HG03558 (cell line): ENCODE measurements at regions not wholly inside any gene's neighbourhood (a gene's known extent, or its start where the extent isn't known, plus 50 kb on each side); places are given as distances from the start of the nearest gene placed in this dataset.
"Not testable (repeated sequence)": the region's sequence is repeated elsewhere in the genome, so short reads cannot be mapped to it uniquely, and the experiment has no call there.

Source experiments
- ATAC-seq: cut with Tn5 transposase; IDR thresholded peaks from one replicate; pipeline ENCODE4 v1.9.1; 2021; ENCODE audit warnings: moderate number of reproducible peaks; ENCODE audit not compliant: unreplicated experiment; ENCODE audit errors: extremely low read depth

DNA sequence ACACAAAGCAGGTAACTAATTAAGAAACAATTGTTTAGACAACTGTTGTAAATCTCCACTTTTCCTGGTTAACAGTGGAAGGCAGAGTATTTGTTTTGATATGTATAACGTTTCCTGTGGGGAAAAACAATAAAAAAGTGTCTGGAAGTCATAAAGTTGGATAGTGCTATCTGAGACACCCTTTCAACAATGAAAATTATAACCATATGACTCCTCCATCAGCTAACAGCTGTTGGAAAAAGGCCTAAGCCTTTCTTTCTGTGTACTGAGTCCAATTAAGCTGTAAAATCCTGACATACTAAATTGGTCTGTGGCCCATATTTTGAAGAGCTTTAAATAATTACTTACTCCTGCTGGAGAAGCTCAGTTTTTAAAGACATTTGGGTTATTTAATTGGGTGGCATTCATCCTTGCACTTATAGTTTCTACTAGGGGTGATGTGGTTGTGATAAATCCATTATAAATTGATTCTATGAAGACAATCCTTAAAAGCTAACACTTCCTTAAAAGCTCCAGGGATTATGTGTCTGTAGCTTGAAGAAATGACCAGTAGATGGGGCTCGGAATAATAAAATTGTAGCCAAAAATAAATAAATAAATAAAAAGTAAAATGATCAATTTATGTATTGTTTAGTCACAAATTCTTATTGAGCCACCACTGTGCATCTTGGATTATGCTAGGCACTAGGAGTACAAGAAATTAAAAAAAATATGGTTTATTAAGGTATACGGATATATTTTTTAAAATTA lies 698.1 kb upstream of the NXPH2 start:
- ATAC-seq, result no peak

- ATAC-seq, result no peak
These were observed 697.4 kb upstream of the NXPH2 start for GRCh38 chr2:139477618-139478017.

DNA sequence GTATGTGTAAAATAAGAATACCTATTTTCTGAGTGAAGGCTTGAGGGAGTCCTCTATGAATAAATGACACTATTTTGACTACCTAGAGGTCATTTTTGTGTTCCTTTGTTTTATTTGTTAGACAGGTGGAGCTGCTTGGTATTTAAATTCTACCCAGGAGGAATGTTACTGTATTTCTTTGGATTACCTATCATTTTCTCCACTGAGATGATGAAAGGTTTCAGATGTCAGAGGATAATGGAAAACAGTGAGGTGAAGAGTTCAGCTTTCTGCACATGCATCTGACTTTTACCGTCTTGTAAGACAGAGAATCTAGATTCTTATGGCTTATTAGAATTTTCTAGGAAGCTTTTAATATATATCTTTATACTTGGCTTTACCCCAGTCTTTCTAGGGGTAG lies 689.8 kb upstream of the NXPH2 start:
- ATAC-seq, result no peak

GRCh38 chr2:139465789-139466188 lies 685.6 kb upstream of the NXPH2 start:
- no peak for ATAC-seq

- no peak for ATAC-seq
These were observed 677.7 kb upstream of the NXPH2 start for GRCh38 chr2:139457873-139458272.

- no peak for ATAC-seq
These were observed 674.1 kb upstream of the NXPH2 start for GRCh38 chr2:139454251-139454650.

DNA sequence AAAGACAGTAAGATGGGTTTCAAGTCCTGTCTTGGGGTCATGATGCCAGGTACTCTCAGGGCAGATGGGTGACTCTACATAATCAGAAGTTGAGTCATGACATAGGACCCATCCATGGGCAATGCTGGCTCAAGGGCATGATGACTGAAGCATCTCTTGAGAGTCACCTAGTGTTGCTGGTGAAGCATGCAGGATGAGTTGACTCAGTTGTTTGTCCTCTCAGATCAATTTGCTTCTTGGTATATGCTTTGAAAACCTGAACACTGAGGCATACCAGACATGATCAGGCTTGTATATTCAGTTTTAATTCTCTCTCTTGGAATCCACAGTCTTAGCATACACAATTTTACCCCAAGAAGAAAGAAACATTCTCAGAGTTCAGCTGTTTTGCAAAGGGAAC lies 658.9 kb upstream of the NXPH2 start:
- ATAC-seq, result no peak

- no peak for ATAC-seq
These were observed 658.3 kb upstream of the NXPH2 start for GRCh38 chr2:139438478-139438877.

DNA sequence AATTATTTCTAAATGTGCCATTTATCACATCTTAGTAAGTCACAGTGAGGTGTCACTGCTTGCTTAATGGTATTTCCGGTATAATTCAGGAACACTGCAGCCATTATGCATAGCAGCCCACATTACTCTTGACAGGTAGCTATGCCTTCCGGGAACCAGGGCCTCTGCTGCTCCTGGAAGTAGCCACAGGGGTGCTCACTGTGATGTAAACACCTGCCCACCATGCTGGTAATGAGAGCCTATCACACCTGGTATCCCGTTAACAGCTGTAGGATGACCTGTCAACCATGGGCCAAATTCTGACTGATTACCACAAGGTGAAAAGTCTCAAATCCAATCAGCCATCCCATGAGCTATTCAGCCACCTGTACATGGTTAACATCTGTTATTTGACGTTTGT lies 647.0 kb upstream of the NXPH2 start:
- no peak for ATAC-seq

GRCh38 chr2:139424101-139424500 lies 643.9 kb upstream of the NXPH2 start:
- ATAC-seq, result no peak

DNA sequence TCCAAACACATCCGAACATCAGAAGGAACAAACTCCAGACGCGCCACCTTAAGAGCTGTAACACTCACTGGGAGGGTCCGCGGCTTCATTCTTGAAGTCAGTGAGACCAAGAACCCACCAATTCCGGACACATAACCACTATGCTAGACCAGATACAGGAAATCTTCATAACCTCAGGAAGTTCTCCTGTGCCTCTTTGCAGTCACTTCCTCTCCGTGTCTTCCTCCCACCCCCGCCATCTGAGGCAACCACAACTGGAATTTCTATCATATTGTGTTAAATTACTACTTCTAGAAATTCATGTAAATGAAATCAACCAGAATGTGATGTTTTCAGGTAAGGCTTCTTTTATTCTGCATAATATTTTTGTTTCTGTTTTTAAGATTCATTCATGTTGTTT lies 631.0 kb upstream of the NXPH2 start:
- ATAC-seq, result no peak

DNA sequence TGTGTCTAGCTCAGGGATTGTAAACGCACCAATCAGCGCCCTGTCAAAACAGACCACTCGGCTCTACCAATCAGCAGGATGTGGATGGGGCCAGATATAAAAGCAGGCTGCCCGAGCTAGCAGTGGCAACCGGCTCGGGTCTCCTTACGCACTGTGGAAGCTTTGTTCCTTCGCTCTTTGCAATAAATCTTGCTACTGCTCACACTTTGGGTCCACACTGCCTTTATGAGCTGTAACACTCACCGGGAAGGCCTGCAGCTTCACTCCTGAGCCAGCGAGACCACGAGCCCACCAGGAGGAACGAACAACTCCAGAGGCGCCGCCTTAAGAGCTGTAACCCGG lies 630.6 kb upstream of the NXPH2 start:
- not testable (repeated sequence) for ATAC-seq

GRCh38 chr2:139410147-139410832 lies 630.1 kb upstream of the NXPH2 start:
- not testable (repeated sequence) for ATAC-seq

DNA sequence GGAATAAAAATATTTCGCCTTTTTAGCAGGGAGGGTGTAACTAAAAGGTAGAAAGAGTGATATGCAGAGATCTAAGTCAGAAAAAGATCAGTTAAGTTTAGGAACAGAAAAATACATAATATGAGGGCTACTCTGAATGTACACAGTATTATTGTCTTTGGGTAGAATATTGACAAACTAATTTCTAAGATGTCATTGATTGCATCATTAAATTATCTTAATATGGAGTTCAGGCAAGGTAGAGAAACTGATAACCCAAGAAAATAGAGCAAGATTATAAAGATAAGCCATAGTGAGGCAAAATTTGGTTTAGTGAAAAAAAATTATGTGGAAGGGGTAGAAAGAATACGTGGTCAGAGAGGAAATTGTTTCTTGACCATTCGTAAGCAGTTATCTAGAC lies 629.0 kb upstream of the NXPH2 start:
- ATAC-seq, result no peak

GRCh38 chr2:139403948-139404347 lies 623.8 kb upstream of the NXPH2 start:
- ATAC-seq, result no peak

GRCh38 chr2:139394801-139395200 lies 614.6 kb upstream of the NXPH2 start:
- no peak for ATAC-seq

DNA sequence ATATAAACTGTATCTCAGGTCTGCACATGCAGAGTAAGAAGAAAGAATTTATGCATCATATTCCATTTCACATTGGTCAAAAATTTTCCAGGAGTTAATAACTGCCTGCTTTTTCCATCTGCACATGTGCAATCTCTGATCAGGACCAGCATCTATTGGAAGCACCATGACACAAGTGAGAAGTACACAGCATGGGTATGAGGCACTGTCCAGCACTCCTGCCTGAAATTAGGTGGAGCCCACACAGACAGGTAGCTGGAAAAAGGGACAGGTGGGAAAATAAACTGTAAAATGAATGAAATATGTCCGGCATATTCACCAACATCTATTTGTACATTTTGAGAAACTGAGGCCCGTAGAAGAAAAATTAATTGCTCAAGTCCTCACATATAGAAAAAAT lies 609.2 kb upstream of the NXPH2 start:
- ATAC-seq, result no peak

GRCh38 chr2:139386401-139386800 lies 606.2 kb upstream of the NXPH2 start:
- no peak for ATAC-seq

DNA sequence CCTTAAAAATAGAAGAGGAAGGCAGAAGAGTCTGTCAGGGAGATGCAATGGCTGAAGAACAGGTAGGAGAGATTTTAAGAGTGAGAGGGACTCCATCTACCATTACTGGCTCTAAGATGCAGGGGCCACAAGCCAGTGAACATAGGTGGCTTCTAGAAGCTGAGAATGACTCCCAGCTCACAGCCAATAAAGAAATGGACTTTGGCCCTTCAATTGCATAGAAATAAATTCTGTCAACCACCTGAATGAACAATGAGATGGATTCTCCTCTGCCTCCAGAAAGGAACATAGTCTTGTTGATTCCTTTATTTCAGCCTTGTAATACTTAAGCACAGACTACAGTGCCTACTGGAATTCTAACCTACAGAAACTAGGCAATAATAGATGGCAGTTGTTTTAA lies 603.3 kb upstream of the NXPH2 start:
- no peak for ATAC-seq

DNA sequence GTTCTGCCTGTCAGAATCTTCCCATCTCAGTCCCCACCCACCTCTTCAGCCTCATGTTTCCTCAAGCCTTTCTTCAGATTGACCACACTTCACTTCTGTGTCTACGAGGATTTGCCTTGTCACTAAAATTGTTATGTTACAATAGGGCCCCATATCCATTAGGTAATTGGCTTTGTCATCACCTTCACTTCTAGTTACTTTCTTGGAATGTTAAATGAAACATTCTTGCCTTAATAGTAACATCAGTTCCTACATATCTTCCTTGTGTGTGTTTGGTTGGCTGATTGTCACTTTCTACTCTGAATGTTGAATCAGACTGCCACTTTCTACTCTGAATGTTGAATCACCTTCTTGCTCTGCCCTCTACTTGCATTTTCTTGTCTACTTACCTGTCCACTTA lies 599.9 kb upstream of the NXPH2 start:
- no peak for ATAC-seq

- ATAC-seq, result no peak
These were observed 598.2 kb upstream of the NXPH2 start for GRCh38 chr2:139378373-139378772.

DNA sequence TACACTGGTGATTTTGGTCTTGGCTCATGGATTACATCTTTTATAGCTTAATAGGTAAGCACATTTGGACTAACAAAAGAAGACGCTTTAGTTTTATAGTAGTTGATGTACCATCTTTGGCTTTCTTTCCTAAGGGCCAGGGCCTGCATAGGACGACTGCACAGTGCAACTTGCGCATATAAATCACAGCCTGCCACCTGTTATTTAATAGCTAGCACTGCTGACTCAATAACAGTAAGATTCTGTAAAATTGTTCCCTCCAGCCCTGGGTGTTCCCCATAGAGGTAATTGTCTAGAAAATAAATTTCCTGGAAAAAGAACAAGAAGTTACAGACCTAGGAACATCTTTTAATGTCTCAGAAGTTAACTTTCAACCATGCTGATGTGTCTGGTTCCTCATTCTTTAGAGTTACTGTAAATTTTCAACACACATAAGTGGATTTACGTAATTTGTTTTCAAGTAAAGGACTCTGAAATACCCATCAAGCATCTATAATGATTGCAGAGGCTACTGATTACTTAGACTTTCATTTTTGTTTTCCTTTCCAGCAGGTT lies 594.2 kb upstream of the NXPH2 start:
- no peak for ATAC-seq
